ENCODE measurements at regions not wholly inside any gene's neighbourhood (a gene's known extent, or its start where the extent isn't known, plus 50 kb on each side); places are given as distances from the start of the nearest gene placed in this dataset.

DNA sequence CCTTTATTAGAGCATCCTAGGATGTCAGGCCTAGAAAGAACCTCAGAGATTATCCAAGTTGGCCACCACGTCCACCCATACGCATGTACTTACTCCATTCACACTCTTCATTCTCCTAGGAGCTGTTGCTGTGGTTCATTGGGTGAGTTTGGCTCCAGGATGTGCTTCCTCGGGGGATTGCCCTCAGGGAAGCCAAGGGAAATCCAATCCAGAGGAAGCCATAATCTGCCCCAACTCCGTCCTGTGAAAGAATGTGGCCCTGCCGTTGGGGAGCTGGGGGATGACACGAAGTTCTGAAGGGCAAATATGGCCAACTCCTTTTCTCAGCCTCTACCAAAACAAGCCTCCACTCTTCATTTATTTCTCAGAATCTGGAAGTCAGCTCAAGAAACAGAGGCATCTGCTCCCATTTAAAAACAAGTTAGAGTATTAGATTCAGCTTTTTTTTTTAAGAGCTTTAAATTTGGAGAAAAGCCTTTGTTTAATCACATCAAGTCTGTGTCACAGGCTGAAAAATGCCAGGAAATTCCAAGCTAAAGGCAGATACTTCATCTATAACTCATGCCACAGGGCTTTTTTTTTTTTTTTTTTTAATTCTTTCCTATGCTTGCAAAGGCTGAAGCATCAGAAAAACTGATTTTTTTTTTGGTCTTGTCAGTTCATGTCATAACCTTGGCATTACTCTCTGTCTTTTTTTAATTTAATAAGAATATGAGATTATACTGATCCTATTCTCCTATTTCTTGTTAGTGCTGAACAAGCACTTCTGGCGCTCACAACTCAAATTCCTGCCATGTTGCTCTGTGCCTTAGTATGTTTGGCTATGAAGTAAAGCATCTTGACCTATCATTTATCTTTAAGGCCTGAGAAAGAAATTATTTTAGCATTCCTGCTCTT is 480.9 kb upstream of the MARCKS start:
- DNase-seq (ENCODE audit: low spot score) = peak; percentile 26

DNA sequence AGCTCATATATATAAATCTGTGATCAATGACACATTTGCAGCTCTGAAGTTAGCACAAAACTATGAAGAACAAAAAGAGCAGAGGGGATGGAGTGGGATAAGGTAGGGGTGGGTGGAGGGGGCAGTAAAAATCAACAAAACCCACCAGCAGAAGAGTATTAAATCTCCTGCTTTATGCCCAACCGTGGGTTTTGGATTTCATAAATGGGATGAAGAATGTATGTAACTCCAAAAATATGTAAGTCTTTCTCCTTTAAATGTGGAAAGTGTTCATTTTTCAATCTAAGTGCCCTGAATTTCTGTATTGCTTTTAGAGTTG is 480.3 kb upstream of the MARCKS start:
- no peak for DNase-seq (ENCODE audit: low spot score)

DNA sequence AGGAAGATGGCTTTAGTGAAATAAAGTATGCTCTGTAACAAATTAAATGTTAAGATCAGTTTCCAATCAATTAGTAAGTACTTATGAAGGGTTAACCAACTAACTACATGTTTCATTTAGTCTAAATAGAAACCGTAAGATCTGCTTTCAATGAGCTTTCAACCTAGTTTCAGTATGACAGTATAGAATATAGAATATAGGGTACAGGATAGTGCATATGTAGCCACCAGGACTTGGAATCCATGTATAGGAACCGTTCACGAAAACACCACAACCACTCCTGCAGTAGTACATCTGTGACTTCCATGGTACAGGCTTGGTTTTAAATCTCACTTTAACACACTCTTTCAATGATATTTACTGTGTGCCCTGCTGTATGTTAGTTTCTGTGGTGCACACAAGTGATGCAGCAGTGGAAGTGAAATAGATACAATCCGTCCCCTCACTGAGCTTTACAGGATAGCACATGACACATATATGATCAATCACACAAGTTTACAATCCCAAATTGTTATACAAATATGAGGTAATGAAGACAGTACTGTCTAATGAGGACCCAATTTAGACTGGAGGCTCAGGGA is 479.7 kb upstream of the MARCKS start:
- DNase-seq (ENCODE audit: low spot score) = no peak

DNA sequence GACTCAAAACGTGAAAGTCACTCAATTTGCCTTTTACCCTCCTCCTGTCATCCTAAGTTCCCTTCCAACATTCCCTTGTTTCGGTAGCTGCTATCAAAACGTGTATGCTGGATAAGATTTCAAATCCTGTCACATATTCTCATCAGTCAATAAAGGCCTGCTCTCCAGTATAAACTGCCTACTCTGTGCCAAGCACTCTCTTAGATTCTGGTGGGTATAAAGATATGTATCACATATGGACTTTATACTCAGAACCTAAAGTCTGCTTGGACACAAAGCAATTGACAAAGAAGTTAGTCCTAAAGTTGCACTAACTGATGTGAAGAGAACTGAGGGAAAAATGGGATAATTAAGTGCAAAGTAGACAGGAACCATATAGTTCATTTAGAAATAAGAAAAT is 476.6 kb upstream of the MARCKS start:
- DNase-seq (ENCODE audit: low spot score) = no peak

DNA sequence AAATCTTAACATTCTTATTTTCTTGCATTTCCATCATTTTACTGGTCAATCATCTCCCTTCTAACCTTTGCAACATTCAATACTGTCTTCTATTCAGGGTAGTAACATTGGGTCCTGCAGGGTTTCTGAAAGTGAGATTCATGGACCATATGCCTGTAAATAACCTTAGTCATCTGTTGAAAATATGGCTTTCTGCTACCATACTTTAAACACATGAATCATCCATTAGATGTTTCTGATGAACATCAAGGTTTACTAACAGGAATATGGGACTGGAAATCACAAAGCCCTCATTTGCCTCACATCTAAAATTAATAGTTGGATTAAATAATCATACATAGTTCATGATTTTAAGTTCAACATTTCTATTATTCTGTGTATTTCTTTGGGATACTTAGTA is 475.9 kb upstream of the MARCKS start:
- DNase-seq (ENCODE audit: low spot score) = no peak

DNA sequence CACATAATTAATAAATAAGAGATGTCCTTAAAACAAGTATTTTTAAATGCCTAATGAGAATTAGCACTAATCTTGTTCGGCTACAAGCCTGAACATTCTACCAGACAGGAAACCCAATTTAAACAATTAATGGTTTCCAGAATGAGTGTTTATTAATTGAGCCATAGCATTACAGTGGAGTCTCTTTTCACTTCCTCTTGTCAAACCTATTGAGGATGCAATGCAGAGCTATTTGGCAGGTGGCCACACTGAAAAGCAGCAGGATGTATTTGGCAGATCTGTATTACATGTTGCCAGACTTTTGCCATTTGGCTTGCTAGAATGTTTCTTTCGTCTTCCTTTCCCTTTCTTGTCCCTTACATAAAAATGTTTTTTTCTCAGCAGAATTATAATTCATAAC is 475.2 kb upstream of the MARCKS start:
- DNase-seq (ENCODE audit: low spot score) = no peak

DNA sequence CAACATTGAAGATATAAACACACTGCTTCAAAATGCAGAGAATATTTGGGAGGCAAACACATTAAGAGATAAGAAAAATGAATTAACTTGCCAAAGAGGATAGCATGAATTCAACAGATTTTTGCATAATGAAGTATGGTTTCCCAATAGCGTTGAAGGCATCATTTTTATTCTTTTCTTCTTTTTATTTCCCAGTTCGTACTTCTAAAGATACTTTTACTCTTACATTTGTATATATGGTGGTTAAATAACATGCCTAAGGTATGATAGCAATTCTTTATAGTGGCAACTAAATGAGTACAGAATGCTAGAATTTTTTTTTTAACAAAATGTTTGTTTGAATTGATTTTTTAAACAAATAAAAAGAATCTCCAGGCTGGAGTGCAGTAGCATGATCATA is 473.4 kb upstream of the MARCKS start:
- DNase-seq (ENCODE audit: low spot score) = no peak

DNA sequence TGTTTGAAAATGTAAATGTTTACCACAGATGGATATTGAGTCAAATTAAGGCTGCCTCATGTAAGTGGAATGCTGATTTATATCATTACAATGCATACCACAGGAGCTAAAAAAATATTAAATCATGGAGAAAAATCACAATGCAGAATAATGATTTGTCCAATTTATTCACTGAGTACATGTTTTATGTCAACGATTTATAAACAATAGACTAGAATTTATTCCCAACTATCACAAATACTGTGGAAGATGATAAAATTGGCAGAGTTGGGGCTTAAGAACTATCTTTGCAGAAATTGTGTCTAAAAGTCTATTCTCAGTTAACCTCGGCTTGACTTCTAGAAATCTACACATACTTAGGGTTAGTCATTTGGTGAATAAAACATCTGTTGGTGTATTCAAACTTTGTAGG is 472.1 kb upstream of the MARCKS start:
- DNase-seq (ENCODE audit: low spot score) = no peak

DNA sequence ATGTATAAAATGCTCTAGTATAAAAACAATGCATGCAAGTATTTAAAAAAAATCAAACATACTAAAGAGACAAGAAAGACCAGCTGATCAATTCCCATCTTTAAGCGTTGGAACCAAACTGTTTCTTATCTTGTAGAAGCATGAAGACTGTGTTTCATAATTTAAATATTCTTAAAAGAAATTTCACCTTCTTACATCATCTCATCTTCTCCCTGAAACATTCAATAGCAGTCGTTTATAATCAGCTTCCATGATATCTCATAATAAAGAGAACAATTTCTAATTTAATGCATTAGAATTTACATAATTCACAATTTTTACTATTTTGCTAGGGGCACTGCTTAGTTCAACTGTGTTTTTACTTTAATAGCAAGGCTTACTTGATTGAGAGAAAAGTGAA is 468.1 kb upstream of the MARCKS start:
- no peak for DNase-seq (ENCODE audit: low spot score)

DNA sequence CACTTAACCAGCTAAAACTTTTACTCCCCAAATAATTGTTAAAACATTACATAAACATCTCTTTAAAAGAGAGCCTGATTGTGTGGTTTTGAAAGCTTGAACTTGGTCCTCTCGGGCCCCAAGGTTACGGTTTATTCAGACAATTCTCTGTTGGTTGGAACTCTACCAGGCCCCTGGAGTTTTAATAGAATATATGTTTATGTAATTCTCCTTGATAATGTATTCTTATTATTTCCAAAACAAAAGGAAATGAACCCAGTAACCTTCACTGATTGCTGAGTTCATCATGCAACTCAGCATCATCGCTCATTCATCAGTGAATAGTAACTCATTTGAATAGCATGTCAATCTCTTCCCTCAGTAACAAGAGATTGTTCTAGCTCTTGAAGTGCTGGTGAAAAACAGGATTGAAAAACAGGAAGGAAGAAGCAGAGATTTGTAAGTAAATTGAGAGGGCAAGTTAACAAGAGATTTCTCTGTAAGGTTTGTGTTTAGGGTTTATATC is 464.5 kb upstream of the MARCKS start:
- DNase-seq (ENCODE audit: low spot score) = no peak

DNA sequence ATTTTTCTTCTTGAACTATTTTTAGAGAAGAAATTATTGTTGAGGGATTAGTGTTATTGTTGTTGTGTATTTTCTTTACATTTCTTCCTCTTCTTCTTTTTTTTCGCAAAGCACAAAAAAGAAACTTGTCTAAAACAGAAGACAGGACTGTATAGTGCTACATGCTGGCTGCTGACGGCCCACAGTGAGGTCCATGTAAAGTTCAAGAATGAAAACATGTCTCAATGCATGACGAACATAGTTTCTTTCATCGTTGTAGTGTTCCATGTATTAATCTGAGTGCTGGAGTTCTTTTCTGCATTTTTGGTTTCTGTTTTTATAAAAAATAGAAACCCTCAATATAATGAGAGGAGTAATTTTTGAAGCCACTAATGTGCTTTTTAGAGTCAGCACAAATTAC is 462.9 kb upstream of the MARCKS start:
- no peak for DNase-seq (ENCODE audit: low spot score)

DNA sequence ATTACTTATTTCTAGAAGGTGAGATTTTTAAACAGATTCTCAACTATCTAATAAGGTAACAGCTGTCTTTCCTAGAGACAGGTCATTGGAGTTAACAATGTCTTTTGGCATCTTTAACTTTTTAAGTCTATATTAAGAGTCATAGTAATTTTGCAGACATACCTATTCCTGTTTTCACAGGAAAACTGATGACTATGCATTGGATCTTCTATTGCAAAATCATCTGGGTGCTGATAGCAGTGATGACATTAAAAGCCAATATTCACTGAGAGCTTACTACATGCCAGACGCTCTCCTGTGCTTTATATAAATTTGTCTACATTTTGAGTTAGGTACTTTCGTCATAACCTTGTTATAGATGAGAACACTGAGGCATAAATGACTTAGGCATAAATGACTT is 462.4 kb upstream of the MARCKS start:
- DNase-seq (ENCODE audit: low spot score) = no peak

DNA sequence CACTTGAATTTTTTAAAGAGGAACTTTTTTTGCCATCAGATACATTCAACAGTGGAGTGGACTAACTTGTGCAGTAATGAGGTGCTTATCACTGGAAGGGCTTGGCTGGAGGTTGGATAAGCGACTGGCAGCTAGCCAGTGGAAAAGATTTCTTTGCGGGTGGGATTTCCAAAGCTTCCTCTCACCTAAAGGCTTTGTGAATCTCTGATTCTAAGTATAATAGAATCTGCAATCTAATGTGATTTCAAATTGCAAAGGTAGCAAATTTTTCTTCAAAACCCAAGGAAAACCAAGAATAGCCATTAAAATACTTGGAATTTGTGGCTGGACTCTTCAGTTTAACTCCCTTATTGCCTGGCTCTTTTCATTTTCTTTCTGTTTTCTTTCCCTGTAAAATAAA is 460.4 kb upstream of the MARCKS start:
- DNase-seq (ENCODE audit: low spot score) = no peak

DNA sequence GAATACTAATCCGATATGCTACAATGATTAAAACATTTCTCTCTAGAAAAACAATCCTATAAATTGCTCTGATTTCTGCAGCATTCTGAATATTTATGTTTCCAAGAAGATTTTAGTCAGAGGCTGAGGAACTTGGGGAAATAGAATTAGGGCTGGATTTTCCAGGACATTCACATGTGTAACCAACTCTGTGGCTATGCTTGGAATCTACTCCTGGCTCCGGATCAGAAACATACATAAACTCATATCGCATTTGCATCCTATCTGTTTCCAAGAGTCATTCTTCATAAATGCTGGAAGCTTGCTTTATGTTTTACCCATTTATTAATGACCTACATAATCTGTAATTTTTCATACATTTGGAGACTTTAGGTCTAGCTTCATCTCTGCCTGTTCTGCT is 459.9 kb upstream of the MARCKS start:
- DNase-seq (ENCODE audit: low spot score) = peak; percentile 15

DNA sequence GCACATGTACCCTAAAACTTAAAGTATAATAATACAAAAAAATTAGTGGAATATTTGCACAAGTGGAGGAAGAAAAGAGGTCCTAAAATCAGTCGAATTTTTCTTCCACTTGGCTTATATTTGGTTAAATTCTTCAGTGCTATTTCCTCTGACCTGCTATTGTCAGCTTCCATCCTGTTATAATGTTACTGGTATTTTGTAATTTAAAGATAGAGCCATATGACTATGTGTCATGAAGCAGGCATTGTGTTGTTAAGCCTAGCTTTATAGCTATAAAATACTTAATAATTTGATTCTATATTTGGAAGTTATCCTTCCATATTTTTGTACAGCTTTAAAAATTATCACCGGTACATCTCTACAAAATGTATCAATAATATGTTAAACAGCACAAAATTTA is 455.9 kb upstream of the MARCKS start:
- DNase-seq (ENCODE audit: low spot score) = no peak

DNA sequence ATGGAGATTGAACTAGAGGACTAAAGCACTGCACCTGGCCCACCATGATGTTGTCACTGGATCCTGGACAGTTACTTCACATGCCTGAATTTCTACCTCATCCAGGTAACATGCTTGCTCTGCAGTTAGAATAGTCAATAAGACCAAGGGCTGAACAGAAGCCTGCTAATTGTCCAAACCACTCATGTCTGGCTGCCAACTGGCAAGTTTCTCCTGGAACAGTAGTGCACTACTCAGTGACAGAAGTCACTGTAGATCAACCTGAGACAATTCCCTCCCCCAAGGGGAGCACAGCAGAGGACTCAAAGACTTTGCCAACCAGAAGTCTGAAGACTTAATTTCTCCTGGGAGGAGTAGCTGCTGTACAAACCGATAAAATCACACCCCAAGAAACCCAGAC is 454.6 kb upstream of the MARCKS start:
- no peak for DNase-seq (ENCODE audit: low spot score)

DNA sequence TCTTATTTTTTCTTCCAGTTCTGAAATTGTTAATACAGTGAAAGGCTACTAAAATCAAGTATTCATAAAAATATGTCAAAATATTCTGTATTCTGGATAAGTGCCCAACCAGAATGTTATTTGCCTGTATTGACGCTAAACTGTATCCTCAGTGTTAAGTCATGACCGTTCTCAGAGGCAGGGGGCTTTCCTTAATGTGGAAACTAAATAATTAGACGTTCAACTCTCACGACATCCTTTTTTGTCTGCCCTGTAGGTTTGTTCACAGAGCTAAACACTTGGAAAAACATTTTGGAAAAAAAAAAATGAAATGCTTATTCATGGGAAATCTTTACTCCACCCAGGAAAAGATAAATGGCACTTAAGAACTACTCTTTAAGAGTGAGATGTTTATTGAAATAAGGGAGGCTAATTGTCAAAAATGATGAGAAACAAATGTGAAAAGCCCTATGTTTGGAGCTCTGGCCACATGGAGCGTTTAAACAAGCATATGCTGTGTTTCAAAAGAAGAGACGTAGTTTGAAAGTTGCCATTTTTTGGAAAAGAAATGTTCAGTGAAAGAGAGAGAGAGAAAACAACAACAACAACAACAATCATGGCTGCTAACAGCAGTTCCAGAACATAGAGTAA is 453.1 kb upstream of the MARCKS start:
- DNase-seq (ENCODE audit: low spot score) = no peak

DNA sequence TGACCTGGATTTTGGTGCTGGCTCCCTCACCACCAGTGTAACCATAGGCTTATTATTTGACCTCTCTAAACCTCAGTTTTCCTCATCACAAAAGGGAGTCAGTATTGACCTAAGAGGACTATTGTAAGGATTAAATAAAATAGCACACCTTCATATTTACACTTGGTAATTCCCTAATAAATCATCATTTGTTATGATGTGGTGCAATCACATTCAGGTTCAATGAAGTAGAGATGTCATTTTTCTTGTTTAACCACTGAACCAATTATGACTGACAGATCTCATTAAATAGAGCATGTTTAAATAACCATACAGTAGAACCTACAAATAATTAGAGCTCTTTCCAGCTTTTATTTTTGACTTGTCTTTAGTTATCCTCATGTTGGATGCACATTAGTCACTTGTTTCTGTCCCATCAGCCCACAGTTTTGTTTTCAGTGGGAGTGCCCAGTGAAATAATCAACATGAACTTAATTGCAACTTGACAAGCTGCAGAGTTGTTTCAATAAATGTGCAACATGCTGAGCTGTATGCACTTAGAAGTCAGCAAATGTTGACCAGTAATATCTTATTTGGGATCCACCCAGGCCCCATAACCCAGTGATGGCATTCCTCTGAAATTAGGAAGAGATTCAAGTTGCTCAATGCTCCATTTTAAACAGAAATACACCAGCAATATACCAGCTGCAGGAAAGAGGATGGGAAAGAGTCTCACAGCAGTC is 451.7 kb upstream of the MARCKS start:
- no peak for DNase-seq (ENCODE audit: low spot score)

DNA sequence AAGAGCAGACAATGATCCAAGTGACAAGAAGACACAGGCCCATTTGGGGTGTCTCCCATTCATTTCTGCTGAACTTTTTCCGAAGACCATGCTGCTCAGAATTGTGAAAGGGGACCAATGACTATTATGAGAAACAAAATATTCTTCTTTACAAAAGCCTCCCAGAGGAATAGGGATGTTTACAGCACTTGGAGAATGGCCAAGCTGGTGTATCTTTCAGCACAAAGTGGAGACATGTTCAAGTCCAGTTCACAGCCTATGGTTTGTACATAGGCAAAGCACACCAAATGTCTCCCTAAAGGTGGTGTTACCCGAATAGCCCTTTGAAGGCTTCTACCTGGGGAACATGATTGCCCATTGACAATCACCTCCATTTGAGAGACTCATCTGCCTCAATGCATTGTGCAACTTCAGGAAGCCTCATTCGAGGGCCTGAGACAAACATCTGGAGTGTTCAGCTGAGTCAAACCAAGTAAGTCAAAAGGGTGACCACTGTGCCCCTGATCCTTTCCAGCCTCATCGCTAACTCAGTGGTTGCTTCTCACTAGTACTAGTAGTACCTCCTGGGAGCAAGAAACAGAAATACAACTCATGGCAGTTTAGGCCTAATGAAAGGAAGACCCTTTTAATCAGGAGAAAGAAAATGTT is 451.0 kb upstream of the MARCKS start:
- DNase-seq (ENCODE audit: low spot score) = no peak

DNA sequence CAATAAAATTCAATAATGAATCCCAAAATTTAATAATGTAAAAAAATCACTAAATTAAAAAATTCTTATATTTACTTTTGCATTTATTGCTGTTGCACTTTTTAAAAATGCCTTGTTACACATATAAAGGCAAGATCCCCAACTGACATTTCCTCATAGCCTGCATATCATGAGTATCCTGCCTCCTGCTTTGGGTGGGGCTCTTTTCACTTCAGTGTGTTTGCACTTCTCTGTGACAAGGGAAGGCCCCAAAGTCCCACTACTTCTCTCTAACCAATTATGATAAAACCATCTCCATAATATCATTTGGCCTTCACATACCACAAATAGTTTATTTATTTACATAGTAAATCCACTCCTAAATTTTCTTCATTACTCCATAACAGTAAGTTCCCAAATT is 446.1 kb upstream of the MARCKS start:
- no peak for DNase-seq (ENCODE audit: low spot score)

DNA sequence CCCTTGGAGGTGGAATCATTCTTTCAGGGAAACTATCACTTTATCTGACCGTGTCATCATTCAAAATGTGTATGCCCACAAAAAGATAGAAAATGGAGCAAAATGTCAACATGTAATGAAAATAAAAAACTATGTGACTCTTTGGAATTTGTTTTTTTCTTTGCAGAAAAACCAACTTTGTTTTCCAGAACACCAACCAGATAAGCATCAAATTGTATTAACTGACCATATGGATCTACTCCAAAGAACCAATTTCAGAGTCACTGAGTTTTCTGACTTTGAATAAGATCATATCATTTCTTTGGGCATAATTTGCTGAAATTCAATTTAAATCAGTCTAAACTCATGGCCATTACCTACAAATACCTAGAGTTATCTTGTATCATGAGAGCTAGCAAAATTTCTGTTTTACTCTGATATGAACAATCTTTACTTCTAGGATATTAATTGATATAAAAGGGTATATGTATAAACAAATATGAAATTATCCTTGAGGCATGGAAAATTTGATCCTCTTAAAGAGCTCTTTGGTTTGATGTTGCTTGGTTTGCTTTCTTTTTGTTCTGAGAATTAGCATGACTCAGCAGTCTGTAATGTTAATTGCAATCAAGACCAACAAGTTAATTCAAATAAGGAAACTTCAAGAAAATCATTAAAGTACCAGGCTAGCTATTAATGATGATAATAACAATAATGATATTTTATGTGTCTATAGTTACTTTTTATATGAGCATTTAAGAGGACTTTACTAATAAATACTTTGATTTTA is 444.4 kb upstream of the MARCKS start:
- DNase-seq (ENCODE audit: low spot score) = no peak

Measured in hepatic stellate cell (primary cell).